ENCODE measurements at regions not wholly inside any gene's neighbourhood (a gene's known extent, or its start where the extent isn't known, plus 50 kb on each side); places are given as distances from the start of the nearest gene placed in this dataset.

DNA sequence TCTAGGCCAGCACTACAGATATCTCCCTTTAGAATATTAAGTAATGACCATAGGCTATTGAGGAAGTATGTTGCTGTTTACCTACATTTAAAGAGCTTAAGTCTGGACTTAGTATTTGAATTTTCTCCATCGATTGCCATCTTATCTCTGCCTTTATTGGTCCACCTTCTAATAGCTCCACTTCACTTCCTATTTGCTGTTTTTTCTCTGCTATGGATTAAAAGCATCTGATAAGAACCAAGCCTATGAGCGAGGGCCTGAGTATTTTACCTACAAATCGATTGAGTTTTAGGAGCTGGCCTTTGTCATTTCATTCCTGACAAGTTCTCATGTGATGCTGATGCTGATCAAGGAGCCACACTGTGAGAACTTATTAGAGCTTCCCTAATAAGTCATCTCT lies 52.6 kb upstream of the AKAP13 start:
- TF ChIP-seq, protein P1, sequence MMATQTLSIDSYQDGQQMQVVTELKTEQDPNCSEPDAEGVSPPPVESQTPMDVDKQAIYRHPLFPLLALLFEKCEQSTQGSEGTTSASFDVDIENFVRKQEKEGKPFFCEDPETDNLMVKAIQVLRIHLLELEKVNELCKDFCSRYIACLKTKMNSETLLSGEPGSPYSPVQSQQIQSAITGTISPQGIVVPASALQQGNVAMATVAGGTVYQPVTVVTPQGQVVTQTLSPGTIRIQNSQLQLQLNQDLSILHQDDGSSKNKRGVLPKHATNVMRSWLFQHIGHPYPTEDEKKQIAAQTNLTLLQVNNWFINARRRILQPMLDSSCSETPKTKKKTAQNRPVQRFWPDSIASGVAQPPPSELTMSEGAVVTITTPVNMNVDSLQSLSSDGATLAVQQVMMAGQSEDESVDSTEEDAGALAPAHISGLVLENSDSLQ (IDR thresholded peaks at IDR 0.05), result no peak
- TF ChIP-seq ELF4 (IDR thresholded peaks at IDR 0.05) (no peak), SP1 (IDR thresholded peaks at IDR 0.05) (no peak), FOXM1 (IDR thresholded peaks at IDR 0.05; ENCODE audit: borderline replicate concordance) (no peak), L3MBTL2 (conservative IDR thresholded peaks at IDR 0.05) (no peak)

All from HEK293T (cell line).